ENCODE measurements at regions not wholly inside any gene's neighbourhood (a gene's known extent, or its start where the extent isn't known, plus 50 kb on each side); places are given as distances from the start of the nearest gene placed in this dataset.
"Not testable (repeated sequence)": the region's sequence is repeated elsewhere in the genome, so short reads cannot be mapped to it uniquely, and the experiment has no call there.

DNA sequence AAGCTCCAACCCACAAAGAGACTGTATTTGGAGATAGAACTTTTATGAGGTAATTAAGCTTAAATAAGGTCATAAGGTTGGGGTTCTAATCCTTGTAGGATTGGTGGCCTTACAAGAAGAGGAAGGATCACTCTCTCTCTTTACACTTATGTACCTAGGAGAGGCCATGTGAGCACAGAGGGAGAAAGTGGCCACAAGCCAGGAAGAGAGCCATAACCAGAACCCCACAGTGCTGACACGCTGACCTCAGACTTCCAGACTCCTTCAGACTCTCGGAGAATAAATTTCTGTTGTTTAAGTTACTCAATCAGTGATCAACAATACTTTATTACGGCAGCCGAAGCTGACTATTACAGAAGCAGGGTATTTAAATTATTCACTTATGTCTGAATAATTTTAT, 430.5 kb upstream of the EPHA7 start:
- intact Hi-C loops (cut with micrococcal nuclease) = no loop called here

DNA sequence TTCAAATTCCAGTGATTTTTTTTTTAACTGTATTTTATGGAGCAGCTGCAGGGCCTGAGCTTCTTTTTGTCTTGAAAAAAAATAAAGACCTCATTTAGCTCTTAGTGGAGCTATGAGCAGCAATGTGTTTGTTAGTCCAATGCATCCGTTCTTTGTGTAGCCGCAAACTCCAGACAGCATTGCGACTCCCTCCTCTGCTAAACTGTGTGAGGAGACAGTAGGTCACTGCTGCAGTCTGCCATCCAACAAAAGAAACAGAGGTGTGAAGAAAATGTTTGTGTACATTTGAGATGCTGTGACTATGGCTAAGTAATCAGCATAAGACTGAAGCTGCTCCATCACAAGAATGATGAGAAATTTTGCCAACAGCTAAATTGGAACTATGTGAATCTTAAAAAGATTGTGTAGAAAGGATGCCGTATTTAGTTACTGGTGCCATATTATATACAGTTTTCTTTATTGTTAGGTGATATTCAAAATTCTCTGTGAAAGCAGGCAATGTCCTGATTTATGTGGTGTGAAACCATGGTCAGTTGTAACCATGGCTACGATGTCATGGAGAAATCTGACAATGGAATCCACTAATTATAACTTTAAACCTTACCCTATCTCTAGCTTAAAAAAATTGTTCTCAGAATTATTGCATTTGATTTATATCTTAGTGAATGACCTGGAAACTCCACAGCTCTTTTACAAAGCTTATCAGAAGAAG, 428.8 kb upstream of the EPHA7 start:
- TF ChIP-seq, protein P1, sequence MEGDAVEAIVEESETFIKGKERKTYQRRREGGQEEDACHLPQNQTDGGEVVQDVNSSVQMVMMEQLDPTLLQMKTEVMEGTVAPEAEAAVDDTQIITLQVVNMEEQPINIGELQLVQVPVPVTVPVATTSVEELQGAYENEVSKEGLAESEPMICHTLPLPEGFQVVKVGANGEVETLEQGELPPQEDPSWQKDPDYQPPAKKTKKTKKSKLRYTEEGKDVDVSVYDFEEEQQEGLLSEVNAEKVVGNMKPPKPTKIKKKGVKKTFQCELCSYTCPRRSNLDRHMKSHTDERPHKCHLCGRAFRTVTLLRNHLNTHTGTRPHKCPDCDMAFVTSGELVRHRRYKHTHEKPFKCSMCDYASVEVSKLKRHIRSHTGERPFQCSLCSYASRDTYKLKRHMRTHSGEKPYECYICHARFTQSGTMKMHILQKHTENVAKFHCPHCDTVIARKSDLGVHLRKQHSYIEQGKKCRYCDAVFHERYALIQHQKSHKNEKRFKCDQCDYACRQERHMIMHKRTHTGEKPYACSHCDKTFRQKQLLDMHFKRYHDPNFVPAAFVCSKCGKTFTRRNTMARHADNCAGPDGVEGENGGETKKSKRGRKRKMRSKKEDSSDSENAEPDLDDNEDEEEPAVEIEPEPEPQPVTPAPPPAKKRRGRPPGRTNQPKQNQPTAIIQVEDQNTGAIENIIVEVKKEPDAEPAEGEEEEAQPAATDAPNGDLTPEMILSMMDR (IDR thresholded peaks at IDR 0.05; ENCODE audit: borderline replicate concordance) = no peak
- Histone ChIP-seq H3K36me3 (no peaks in the 10 kb centered on the region), H3K9me3 (replicated peaks) (no peaks in the 10 kb centered on the region), H3K27me3 (ENCODE audit: low read depth) (no peaks in the 10 kb centered on the region), H3K27ac (replicated peaks) (no peak overlapping the region), H3K4me1 (no peaks in the 10 kb centered on the region), H3K4me3 (no peak overlapping the region)
- no peak for DNase-seq
- intact Hi-C loops (cut with micrococcal nuclease) = no loop called here

More for the DNA sequence above, 430.5 kb upstream of the EPHA7 start:
- DNase-seq = no peak
- no peaks in the 10 kb centered on the region for H3K36me3 ChIP-seq
- H3K27me3 ChIP-seq (ENCODE audit: low read depth) = no peaks in the 10 kb centered on the region
- no peak overlapping the region for H3K27ac ChIP-seq (replicated peaks)
- TF ChIP-seq, protein P1 (IDR thresholded peaks at IDR 0.05; ENCODE audit: borderline replicate concordance) = no peak
- no peak overlapping the region for H3K4me3 ChIP-seq
- H3K9me3 ChIP-seq (replicated peaks) = peaks cover 4% of the 10 kb centered on the region
- H3K4me1 ChIP-seq = no peaks in the 10 kb centered on the region

DNA sequence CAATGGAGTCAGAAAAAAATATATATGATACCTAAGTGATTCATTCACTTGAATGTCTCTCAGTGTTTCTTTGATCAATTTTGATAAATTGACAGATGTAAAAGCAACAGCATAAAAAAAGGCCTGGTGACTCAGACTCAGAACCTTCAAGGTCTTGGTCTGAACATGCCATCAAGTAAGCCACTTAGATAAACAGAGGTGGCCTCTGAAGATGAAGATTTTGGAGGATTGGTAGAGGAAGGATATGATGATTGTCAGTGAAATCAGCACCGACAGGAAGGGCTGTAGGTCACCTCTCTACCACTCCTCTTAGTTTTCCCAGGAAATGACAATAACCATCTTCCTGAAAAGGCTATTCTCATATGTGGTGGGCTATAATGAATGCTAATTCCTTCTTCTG, 422.8 kb upstream of the EPHA7 start:
- no peak for DNase-seq
- Histone ChIP-seq H3K9me3 (replicated peaks) (no peaks in the 10 kb centered on the region), H3K4me1 (no peaks in the 10 kb centered on the region), H3K36me3 (no peaks in the 10 kb centered on the region), H3K4me3 (no peak overlapping the region), H3K27ac (replicated peaks) (no peak overlapping the region), H3K27me3 (ENCODE audit: low read depth) (no peaks in the 10 kb centered on the region)
- intact Hi-C loops (cut with micrococcal nuclease) = no loop called here
- TF ChIP-seq, protein P1 (IDR thresholded peaks at IDR 0.05; ENCODE audit: borderline replicate concordance) = no peak

DNA sequence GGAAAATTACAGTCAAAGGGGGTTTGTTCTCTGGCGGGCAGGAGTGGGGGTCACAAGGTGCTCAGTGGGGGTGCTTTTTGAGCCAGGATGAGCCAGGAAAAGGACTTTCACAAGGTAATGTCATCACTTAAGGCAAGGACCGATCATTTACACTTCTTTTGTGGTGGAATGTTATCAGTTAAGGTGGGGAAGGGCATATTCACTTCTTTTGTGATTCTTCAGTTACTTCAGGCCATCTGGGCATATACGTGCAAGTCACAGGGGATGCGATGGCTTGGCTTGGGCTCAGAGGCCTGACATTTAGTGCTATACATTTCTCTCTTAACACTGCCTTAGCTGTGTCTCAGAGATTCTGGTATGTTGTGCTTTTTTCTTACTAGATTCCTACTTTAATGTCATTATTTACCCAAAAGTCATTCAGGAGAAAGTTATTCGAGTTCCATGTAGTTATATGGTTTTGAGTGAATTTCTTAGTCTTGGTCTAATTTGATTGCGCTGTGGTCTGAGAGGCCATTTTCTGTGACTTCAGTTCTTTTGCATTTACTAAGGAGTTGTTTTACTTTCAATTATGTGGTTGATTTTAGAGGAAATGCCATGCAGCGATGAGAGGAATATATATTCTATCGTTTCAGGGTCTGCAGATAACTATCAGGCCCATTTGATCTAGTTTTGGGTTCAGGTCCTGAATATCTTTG, 416.2 kb upstream of the EPHA7 start:
- H3K9me3 ChIP-seq (replicated peaks); H3K4me1 ChIP-seq; intact Hi-C loops (cut with micrococcal nuclease); H3K4me3 ChIP-seq; H3K27ac ChIP-seq (replicated peaks); H3K27me3 ChIP-seq (ENCODE audit: low read depth); H3K36me3 ChIP-seq; DNase-seq: not testable (repeated sequence)

DNA sequence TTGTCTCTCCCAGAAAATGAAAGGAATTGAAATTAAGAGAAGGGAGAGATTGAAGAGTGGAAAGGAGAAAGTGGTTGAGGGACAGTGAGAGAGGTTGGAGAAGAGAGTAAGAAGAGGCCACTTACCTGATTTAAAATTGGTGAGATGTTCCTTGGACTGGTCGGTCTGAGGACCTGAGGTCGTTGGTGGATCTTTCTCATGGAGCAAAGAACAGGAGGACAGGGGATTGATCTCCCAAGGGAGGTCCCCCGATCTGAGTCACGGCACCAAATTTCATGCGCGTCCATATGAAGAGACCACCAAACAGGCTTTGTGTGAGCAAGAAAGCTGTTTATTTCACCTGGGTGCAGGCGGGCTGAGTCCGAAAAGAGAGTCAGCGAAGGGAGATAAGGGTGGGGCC, 415.7 kb upstream of the EPHA7 start:
- H3K4me1 ChIP-seq; intact Hi-C loops (cut with micrococcal nuclease); H3K4me3 ChIP-seq; DNase-seq; H3K9me3 ChIP-seq (replicated peaks); H3K36me3 ChIP-seq; H3K27me3 ChIP-seq (ENCODE audit: low read depth); H3K27ac ChIP-seq (replicated peaks): not testable (repeated sequence)

DNA sequence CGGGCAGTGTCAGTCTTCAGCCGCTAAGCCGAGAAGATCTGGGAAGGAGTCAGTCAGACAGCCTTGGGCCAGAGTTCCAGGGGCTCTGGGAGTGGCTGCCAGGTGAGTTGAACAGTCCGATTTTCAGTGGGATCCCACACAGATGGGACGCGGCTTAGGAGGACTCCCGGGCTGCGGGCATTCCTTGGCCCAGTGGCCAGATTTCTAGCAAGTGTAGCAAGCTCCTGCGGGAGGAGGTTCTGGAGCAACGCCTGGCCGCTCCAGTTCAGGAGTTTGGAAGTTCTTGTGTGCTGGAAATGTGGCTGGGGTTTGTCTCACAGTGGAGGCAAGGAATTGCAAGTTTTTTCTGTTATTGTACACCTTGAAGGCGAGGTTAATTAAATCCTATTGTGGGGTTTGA, 414.0 kb upstream of the EPHA7 start:
- H3K27ac ChIP-seq (replicated peaks); intact Hi-C loops (cut with micrococcal nuclease); DNase-seq; H3K4me1 ChIP-seq; H3K36me3 ChIP-seq; H3K9me3 ChIP-seq (replicated peaks); H3K27me3 ChIP-seq (ENCODE audit: low read depth); H3K4me3 ChIP-seq: not testable (repeated sequence)

DNA sequence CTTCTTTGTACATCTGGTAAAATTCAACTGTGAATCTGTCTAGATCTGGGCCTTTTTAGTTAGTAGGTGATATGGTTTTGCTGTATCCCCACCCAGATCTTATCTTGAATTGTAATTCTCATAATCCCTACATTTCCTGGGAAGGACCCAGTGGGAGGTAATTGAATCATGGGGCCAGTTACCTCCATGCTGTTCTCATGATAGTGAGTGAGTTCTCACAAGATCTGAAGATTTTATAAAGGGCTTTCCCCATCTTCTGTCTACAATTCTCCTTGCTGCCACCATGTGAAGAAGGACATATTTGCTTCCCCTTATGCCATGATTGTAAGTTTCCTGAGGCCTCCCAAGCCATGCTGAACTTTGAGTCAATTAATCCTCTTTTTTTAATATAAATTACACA, 410.4 kb upstream of the EPHA7 start:
- H3K36me3 ChIP-seq; H3K27ac ChIP-seq (replicated peaks); H3K4me1 ChIP-seq; DNase-seq; intact Hi-C loops (cut with micrococcal nuclease); H3K9me3 ChIP-seq (replicated peaks); H3K4me3 ChIP-seq; H3K27me3 ChIP-seq (ENCODE audit: low read depth): not testable (repeated sequence)

Data from left ventricle myocardium inferior (tissue), 1 donor.